ENCODE measurements at regions not wholly inside any gene's neighbourhood (a gene's known extent, or its start where the extent isn't known, plus 50 kb on each side); places are given as distances from the start of the nearest gene placed in this dataset.

GRCh38 chr9:20048985-20049384 is 260.1 kb upstream of the SLC24A2 start:
- H3K9me3 Mint-ChIP-seq: no peaks in the 10 kb centered on the region
- ChIA-PET POLR2A (no interaction called here), CTCF (no interaction called here)
- TF ChIP-seq, protein P1, sequence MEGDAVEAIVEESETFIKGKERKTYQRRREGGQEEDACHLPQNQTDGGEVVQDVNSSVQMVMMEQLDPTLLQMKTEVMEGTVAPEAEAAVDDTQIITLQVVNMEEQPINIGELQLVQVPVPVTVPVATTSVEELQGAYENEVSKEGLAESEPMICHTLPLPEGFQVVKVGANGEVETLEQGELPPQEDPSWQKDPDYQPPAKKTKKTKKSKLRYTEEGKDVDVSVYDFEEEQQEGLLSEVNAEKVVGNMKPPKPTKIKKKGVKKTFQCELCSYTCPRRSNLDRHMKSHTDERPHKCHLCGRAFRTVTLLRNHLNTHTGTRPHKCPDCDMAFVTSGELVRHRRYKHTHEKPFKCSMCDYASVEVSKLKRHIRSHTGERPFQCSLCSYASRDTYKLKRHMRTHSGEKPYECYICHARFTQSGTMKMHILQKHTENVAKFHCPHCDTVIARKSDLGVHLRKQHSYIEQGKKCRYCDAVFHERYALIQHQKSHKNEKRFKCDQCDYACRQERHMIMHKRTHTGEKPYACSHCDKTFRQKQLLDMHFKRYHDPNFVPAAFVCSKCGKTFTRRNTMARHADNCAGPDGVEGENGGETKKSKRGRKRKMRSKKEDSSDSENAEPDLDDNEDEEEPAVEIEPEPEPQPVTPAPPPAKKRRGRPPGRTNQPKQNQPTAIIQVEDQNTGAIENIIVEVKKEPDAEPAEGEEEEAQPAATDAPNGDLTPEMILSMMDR (IDR thresholded peaks at IDR 0.05): no peak
- no peak overlapping the region for H3K4me3 Mint-ChIP-seq
- H3K4me1 Mint-ChIP-seq: peaks cover 40% of the 10 kb centered on the region
- H3K27me3 Mint-ChIP-seq: no peaks in the 10 kb centered on the region
- no peaks in the 10 kb centered on the region for H3K36me3 Mint-ChIP-seq (ENCODE audit: low read depth)
- intact Hi-C loops (cut with micrococcal nuclease): no loop called here
- no peak for ATAC-seq (ENCODE audit: low read depth)
- DNase-seq: no peak
- H3K27ac Mint-ChIP-seq: no peak overlapping the region

DNA sequence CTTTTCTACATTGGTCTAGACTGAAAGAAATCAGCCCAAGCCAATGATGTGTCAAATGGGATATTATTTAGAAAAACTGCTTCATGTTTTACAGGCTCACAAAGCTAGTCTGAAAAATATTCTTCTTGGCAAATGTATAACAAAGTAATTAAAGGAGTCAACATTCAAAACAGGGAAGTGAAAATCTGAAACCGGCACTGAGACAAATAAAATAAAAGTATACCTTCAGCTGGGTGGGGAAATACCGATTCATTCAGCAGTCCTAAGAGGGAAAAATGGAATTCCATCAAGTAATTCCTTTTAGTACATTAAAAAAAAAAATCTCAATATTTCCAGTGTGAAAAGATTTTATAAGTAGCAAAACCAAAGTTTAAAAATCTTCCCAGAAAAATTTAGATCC is 259.6 kb upstream of the SLC24A2 start:
- DNase-seq (no peak), ATAC-seq (ENCODE audit: low read depth) (no peak)
- intact Hi-C loops (cut with micrococcal nuclease): no loop called here
- CTCF ChIA-PET: no interaction called here
- POLR2A ChIA-PET: no interaction called here
- H3K27me3 Mint-ChIP-seq: no peaks in the 10 kb centered on the region
- no peaks in the 10 kb centered on the region for H3K36me3 Mint-ChIP-seq (ENCODE audit: low read depth)
- H3K9me3 Mint-ChIP-seq: no peaks in the 10 kb centered on the region
- TF ChIP-seq, protein P1 (IDR thresholded peaks at IDR 0.05): no peak
- H3K4me3 Mint-ChIP-seq: peak overlapping the region; percentile 5
- no peak overlapping the region for H3K27ac Mint-ChIP-seq
- H3K4me1 Mint-ChIP-seq: peaks cover 45% of the 10 kb centered on the region

DNA sequence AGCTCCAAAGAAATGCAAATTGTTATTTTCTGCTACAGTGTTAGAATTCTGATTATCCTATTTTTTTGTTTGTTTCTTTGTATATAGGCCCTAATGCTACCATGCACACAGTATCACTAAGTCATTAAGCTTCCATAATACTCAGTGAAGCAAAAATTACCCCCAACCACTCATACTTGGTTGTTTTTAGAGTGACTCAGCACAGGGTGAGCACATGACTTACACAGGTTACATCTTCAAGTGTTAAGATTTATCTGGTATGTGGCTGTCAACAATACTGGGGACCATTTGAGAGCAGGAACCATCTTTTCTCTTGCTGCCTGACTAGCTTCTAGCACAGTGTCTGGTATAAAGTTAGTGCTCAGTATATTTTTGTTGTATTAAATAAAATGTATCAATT is 255.8 kb upstream of the SLC24A2 start:
- no peaks in the 10 kb centered on the region for H3K27me3 Mint-ChIP-seq
- ChIA-PET CTCF (no interaction called here), POLR2A (no interaction called here)
- H3K9me3 Mint-ChIP-seq: no peaks in the 10 kb centered on the region
- no peak for DNase-seq
- H3K4me3 Mint-ChIP-seq: no peak overlapping the region
- TF ChIP-seq, protein P1 (IDR thresholded peaks at IDR 0.05): no peak
- peaks cover 52% of the 10 kb centered on the region for H3K4me1 Mint-ChIP-seq
- intact Hi-C loops (cut with micrococcal nuclease): no loop called here
- H3K36me3 Mint-ChIP-seq (ENCODE audit: low read depth): no peaks in the 10 kb centered on the region
- no peak for ATAC-seq (ENCODE audit: low read depth)
- no peak overlapping the region for H3K27ac Mint-ChIP-seq

- intact Hi-C loops (cut with micrococcal nuclease): no loop called here
- ATAC-seq (ENCODE audit: low read depth) (no peak), DNase-seq (no peak)
- TF ChIP-seq, protein P1 (IDR thresholded peaks at IDR 0.05): no peak
- POLR2A ChIA-PET: no interaction called here
- Mint-ChIP-seq H3K27ac (peak overlapping the region; percentile 1), H3K36me3 (ENCODE audit: low read depth) (no peaks in the 10 kb centered on the region), H3K4me1 (peaks cover 46% of the 10 kb centered on the region), H3K9me3 (no peaks in the 10 kb centered on the region), H3K27me3 (no peaks in the 10 kb centered on the region), H3K4me3 (peak overlapping the region; percentile 19)
- CTCF ChIA-PET: interaction anchor here (0.9 to 1.2 kb wide), 2 partner anchors 8 to 439 kb away, joined by 3 read pairs; no protein-coding TSS in a partner anchor
These were observed 254.6 kb upstream of the SLC24A2 start for GRCh38 chr9:20043461-20043860.

- peak overlapping the region; percentile 19 for H3K4me3 Mint-ChIP-seq
- intact Hi-C loops (cut with micrococcal nuclease): no loop called here
- peaks cover 41% of the 10 kb centered on the region for H3K4me1 Mint-ChIP-seq
- H3K36me3 Mint-ChIP-seq (ENCODE audit: low read depth): no peaks in the 10 kb centered on the region
- DNase-seq (no peak), ATAC-seq (ENCODE audit: low read depth) (no peak)
- peak overlapping the region; percentile 1 for H3K27ac Mint-ChIP-seq
- no peaks in the 10 kb centered on the region for H3K9me3 Mint-ChIP-seq
- no peaks in the 10 kb centered on the region for H3K27me3 Mint-ChIP-seq
- TF ChIP-seq, protein P1 (IDR thresholded peaks at IDR 0.05): no peak
- ChIA-PET CTCF (interaction anchor here (0.9 to 1.2 kb wide), 2 partner anchors 9 to 439 kb away, joined by 3 read pairs; no protein-coding TSS in a partner anchor), POLR2A (no interaction called here)
These were observed 254.2 kb upstream of the SLC24A2 start for GRCh38 chr9:20043035-20043434.
